Neural progenitor cell (in vitro differentiated cells): ENCODE measurements at regions not wholly inside any gene's neighbourhood (a gene's known extent, or its start where the extent isn't known, plus 50 kb on each side); places are given as distances from the start of the nearest gene placed in this dataset.
A peak's percentile ranks its signal among the peaks of the same experiment; 100 is the strongest.

ENCODE experiments used
- DNase-seq: peaks from one replicate; pipeline ENCODE4 v3.0.0-alpha.2; 2016; ENCODE audit warnings: low spot score
- H2AFZ ChIP-seq: fragments of 200-600 bp; sonication (generic); replicated peaks from 2 replicates; pipeline ENCODE4 v1.6.1; 2016; ENCODE audit warnings: antibody characterized with exemption
- H3F3A ChIP-seq: fragments of 200-600 bp; sonication (generic); 2 replicates; pipeline ENCODE4 v1.6.1; 2016; ENCODE audit warnings: antibody characterized with exemption, low read depth
- H3K27ac ChIP-seq: fragments of 200-600 bp; sonication (generic); 2 replicates; pipeline ENCODE4 v1.5.1; 2016; ENCODE audit warnings: mild to moderate bottlenecking
- H3K27me3 ChIP-seq: fragments of 200-600 bp; sonication (generic); 2 replicates; pipeline ENCODE4 v1.6.1; 2016; ENCODE audit warnings: mild to moderate bottlenecking, moderate library complexity
- H3K36me3 ChIP-seq: fragments of 200-600 bp; sonication (generic); 2 replicates; pipeline ENCODE4 v1.5.1; 2016
- H3K4me1 ChIP-seq: fragments of 200-600 bp; sonication (generic); 2 replicates; pipeline ENCODE4 v1.6.1; 2016; ENCODE audit warnings: mixed run types
- H3K4me2 ChIP-seq: fragments of 200-600 bp; sonication (generic); 2 replicates; pipeline ENCODE4 v1.6.1; 2016
- H3K4me3 ChIP-seq: fragments of 200-600 bp; sonication (generic); 2 replicates; pipeline ENCODE4 v1.5.1; 2016
- H3K79me2 ChIP-seq: fragments of 200-600 bp; sonication (generic); 2 replicates; pipeline ENCODE4 v1.6.1; 2016; ENCODE audit warnings: low read depth
- H3K9ac ChIP-seq: fragments of 200-600 bp; sonication (generic); 2 replicates; pipeline ENCODE4 v1.6.1; 2016
- H3K9me3 ChIP-seq: fragments of 200-600 bp; sonication (generic); 2 replicates; pipeline ENCODE4 v1.5.1; 2016; ENCODE audit warnings: low read depth
- H4K20me1 ChIP-seq: fragments of 200-600 bp; sonication (generic); 2 replicates; pipeline ENCODE4 v1.6.1; 2016; ENCODE audit warnings: low read depth
- H3K27ac Mint-ChIP-seq: 3 replicates; pipeline ENCODE4 v1.8.0; 2021; ENCODE audit warnings: mixed read lengths
- H3K27me3 Mint-ChIP-seq: 2 replicates; pipeline ENCODE4 v1.8.0; 2022; ENCODE audit warnings: low read depth, mild to moderate bottlenecking, inconsistent platforms, moderate library complexity, mixed read lengths; ENCODE audit not compliant: insufficient read depth
- H3K36me3 Mint-ChIP-seq: 3 replicates; pipeline ENCODE4 v1.8.0; 2021; ENCODE audit warnings: mixed read lengths
- H3K4me1 Mint-ChIP-seq: 3 replicates; pipeline ENCODE4 v1.8.0; 2021; ENCODE audit warnings: mixed read lengths
- H3K4me3 Mint-ChIP-seq: 3 replicates; pipeline ENCODE4 v1.8.0; 2021; ENCODE audit warnings: mild to moderate bottlenecking, moderate library complexity, mixed read lengths
- H3K9me3 Mint-ChIP-seq: 3 replicates; pipeline ENCODE4 v1.8.0; 2020; ENCODE audit warnings: mixed read lengths
- EZH2 ChIP-seq: fragments of 200-600 bp; sonication (generic); IDR thresholded peaks from 2 replicates; pipeline ENCODE4 v1.6.1; 2017; ENCODE audit warnings: antibody characterized with exemption, mild to moderate bottlenecking, moderate library complexity
- EZH2phosphoT487 ChIP-seq: fragments of 200-600 bp; sonication (generic); IDR thresholded peaks from 2 replicates; pipeline ENCODE4 v1.6.1; 2017; ENCODE audit warnings: antibody characterized with exemption
- TF ChIP-seq, protein P1 (sequence below): fragments of 200-600 bp; sonication (generic); IDR thresholded peaks from 2 replicates; pipeline ENCODE4 v1.5.1; 2017; ENCODE audit warnings: antibody characterized with exemption, mild to moderate bottlenecking

DNA sequence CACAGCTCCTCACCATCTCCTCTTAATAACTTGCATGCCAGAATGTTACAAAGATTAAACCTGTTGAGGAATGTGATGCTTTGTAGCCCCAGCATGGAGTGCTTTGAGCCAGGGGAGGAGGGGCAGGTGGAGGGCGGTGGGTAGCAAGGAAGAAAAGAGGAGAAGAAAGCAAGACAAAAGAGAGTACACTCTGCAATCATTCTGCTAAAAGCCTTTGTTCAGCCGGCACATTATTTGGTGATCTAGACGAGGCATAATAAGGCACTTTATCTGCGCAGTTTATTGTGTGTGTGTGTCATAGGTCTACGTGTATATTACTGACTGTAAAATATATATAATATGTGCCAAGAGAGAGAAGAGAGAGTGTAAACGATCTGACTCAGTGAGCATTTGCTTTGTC, 139.1 kb downstream of the SOX9 start:
- H3K27me3 Mint-ChIP-seq, result peaks cover 2% of the 10 kb centered on the region
- DNase-seq, result peak; percentile 52
- no peaks in the 10 kb centered on the region for H3K36me3 Mint-ChIP-seq
- H3K4me1 Mint-ChIP-seq, result peaks cover 10% of the 10 kb centered on the region
- Histone ChIP-seq H3K9me3 (no peaks in the 10 kb centered on the region), H2AFZ (peak overlapping the region; percentile 48), H3K27ac (no peak overlapping the region), H3K4me2 (peak overlapping the region; percentile 56), H3K4me3 (no peak overlapping the region), H3K4me1 (peaks cover 26% of the 10 kb centered on the region), H3K27me3 (no peaks in the 10 kb centered on the region), H3K9ac (no peak overlapping the region), H3K79me2 (no peaks in the 10 kb centered on the region), H3K36me3 (no peaks in the 10 kb centered on the region), H4K20me1 (no peaks in the 10 kb centered on the region), H3F3A (peaks cover 11% of the 10 kb centered on the region)
- no peak overlapping the region for H3K27ac Mint-ChIP-seq
- H3K9me3 Mint-ChIP-seq, result peaks cover 5% of the 10 kb centered on the region
- no peak overlapping the region for H3K4me3 Mint-ChIP-seq
- TF ChIP-seq EZH2phosphoT487, result no peak

DNA sequence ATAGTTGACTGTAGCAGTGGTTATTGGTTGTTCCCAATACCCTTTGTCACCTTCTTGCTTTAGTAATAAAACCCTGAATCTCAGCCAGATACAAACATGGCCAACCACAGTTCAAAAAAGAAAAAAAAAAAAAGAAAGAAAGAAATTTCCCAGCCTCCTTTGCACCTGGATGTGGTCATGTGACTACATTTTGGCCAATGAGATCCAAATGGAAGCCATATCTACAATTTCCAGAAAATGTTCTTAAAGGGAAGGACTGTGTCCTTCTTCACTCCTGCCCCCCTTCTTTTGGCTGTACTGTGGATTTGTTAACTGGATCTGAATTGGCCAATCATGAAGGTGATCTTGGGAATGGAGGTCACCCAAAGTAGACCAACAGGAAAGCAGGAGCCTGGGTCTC, 141.9 kb downstream of the SOX9 start:
- no peak for DNase-seq
- H3K9me3 ChIP-seq, result no peaks in the 10 kb centered on the region
- no peak overlapping the region for H3K4me3 Mint-ChIP-seq
- no peak overlapping the region for H3K4me3 ChIP-seq
- H3K27me3 Mint-ChIP-seq, result peaks cover 4% of the 10 kb centered on the region
- H3F3A ChIP-seq, result peaks cover 11% of the 10 kb centered on the region
- H3K27ac ChIP-seq, result no peak overlapping the region
- H3K9me3 Mint-ChIP-seq, result peaks cover 5% of the 10 kb centered on the region
- peaks cover 40% of the 10 kb centered on the region for H3K4me1 ChIP-seq
- H3K27ac Mint-ChIP-seq, result no peak overlapping the region
- H3K79me2 ChIP-seq, result no peaks in the 10 kb centered on the region
- peaks cover 21% of the 10 kb centered on the region for H3K4me1 Mint-ChIP-seq
- no peaks in the 10 kb centered on the region for H3K27me3 ChIP-seq
- TF ChIP-seq EZH2 (no peak), EZH2phosphoT487 (no peak)
- TF ChIP-seq, protein P1, sequence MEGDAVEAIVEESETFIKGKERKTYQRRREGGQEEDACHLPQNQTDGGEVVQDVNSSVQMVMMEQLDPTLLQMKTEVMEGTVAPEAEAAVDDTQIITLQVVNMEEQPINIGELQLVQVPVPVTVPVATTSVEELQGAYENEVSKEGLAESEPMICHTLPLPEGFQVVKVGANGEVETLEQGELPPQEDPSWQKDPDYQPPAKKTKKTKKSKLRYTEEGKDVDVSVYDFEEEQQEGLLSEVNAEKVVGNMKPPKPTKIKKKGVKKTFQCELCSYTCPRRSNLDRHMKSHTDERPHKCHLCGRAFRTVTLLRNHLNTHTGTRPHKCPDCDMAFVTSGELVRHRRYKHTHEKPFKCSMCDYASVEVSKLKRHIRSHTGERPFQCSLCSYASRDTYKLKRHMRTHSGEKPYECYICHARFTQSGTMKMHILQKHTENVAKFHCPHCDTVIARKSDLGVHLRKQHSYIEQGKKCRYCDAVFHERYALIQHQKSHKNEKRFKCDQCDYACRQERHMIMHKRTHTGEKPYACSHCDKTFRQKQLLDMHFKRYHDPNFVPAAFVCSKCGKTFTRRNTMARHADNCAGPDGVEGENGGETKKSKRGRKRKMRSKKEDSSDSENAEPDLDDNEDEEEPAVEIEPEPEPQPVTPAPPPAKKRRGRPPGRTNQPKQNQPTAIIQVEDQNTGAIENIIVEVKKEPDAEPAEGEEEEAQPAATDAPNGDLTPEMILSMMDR, result no peak
- no peak overlapping the region for H3K4me2 ChIP-seq
- H3K36me3 Mint-ChIP-seq, result no peaks in the 10 kb centered on the region
- H4K20me1 ChIP-seq, result no peaks in the 10 kb centered on the region
- no peaks in the 10 kb centered on the region for H3K36me3 ChIP-seq
- H2AFZ ChIP-seq, result no peak overlapping the region
- no peak overlapping the region for H3K9ac ChIP-seq

DNA sequence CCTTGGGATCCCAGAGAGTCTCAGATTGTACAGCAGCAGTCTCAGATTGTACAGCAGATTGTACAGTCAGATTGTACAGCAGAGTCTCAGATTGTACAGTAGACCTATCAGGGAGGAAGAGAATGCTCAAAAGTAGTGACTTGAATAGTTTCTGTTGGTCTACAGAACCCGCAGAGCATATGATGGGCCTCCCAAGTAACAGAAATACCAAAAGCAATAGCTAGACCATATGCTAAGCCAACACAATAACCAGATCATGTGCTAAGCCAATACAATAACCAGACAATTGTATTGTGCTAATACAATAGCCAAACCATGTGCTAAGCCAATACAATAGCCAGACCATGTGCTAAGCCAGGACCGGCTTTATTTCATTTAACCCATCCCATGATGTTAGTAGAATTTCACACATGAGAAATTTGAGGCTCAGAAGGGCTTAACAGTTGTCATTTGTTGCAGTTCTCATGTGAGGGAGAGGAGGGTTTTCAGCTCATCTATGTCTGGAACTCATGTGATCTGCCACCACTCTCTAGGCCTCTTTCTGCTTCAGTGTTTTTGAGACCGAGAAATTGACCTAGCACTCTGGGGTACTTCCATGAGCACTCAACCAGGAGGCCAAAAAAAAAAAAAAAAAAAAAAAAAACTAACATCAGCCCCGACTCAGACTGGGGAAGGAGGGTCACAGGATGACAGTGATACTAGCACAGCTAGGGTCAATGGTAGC, 144.0 kb downstream of the SOX9 start:
- H3K27ac ChIP-seq, result no peak overlapping the region
- no peaks in the 10 kb centered on the region for H3K36me3 Mint-ChIP-seq
- H2AFZ ChIP-seq, result no peak overlapping the region
- no peaks in the 10 kb centered on the region for H3K79me2 ChIP-seq
- DNase-seq, result no peak
- H3K9me3 Mint-ChIP-seq, result peaks cover 5% of the 10 kb centered on the region
- no peak for TF ChIP-seq EZH2
- TF ChIP-seq EZH2phosphoT487, result no peak
- TF ChIP-seq, protein P1, result no peak
- no peak overlapping the region for H3K27ac Mint-ChIP-seq
- H3K9ac ChIP-seq, result no peak overlapping the region
- H3F3A ChIP-seq, result peaks cover 7% of the 10 kb centered on the region
- no peaks in the 10 kb centered on the region for H3K9me3 ChIP-seq
- no peaks in the 10 kb centered on the region for H3K36me3 ChIP-seq
- peaks cover 14% of the 10 kb centered on the region for H3K4me1 Mint-ChIP-seq
- no peaks in the 10 kb centered on the region for H4K20me1 ChIP-seq
- H3K27me3 Mint-ChIP-seq, result peaks cover 7% of the 10 kb centered on the region
- no peak overlapping the region for H3K4me3 Mint-ChIP-seq
- no peak overlapping the region for H3K4me3 ChIP-seq
- peaks cover 31% of the 10 kb centered on the region for H3K4me1 ChIP-seq
- no peak overlapping the region for H3K4me2 ChIP-seq
- no peaks in the 10 kb centered on the region for H3K27me3 ChIP-seq

DNA sequence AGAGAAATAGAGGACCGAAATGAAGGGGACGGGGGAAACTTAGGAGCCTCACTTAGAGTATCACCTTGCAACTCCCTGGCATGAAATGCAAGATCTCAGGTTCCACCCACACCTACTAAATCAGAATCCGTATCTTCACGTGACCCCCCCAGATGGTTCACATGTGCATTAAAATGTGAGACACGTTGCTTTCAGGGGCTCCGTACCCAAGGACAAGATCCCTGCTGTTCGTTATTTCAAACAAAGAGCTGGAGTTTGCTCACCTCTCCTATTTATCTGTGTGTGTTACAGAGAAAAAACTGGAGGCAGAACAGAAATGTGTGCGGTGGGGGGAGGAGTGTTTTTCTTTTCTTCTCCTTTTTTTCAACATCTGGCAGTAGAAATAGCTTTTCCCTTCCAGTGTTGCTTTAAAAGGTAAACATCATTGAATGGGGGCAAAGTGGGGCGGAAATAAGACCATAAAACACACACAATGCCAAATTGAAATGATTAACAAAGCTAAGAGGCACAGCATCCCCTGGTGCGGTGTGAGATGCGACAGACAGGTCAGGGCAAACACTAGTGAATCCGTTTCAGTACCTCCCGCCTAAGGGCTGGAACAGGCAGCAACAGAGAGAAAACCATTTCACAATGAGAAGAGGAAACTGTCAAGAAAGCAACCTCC, 145.4 kb downstream of the SOX9 start:
- H3K9me3 ChIP-seq, result no peaks in the 10 kb centered on the region
- H3K4me1 Mint-ChIP-seq, result peaks cover 11% of the 10 kb centered on the region
- peaks cover 23% of the 10 kb centered on the region for H3K4me1 ChIP-seq
- H3K79me2 ChIP-seq, result no peaks in the 10 kb centered on the region
- H3K36me3 Mint-ChIP-seq, result no peaks in the 10 kb centered on the region
- no peaks in the 10 kb centered on the region for H3K27me3 ChIP-seq
- no peaks in the 10 kb centered on the region for H4K20me1 ChIP-seq
- no peak overlapping the region for H3K4me3 Mint-ChIP-seq
- H3K36me3 ChIP-seq, result no peaks in the 10 kb centered on the region
- no peak overlapping the region for H3K4me2 ChIP-seq
- peaks cover 5% of the 10 kb centered on the region for H3K9me3 Mint-ChIP-seq
- peaks cover 7% of the 10 kb centered on the region for H3K27me3 Mint-ChIP-seq
- no peak for DNase-seq
- H3K27ac Mint-ChIP-seq, result no peak overlapping the region
- no peak overlapping the region for H3K27ac ChIP-seq
- TF ChIP-seq EZH2phosphoT487 (no peak), EZH2 (no peak)
- TF ChIP-seq, protein P1, result no peak
- no peak overlapping the region for H3K9ac ChIP-seq
- H3F3A ChIP-seq, result no peaks in the 10 kb centered on the region
- no peak overlapping the region for H3K4me3 ChIP-seq
- no peak overlapping the region for H2AFZ ChIP-seq
